Mucosa of descending colon (tissue), 3 donors: ENCODE measurements at regions not wholly inside any gene's neighbourhood (a gene's known extent, or its start where the extent isn't known, plus 50 kb on each side); places are given as distances from the start of the nearest gene placed in this dataset.

Experiments used
- ATAC-seq: fragments of 200-7000 bp; cut with Tn5 transposase; one replicate; pipeline ENCODE4 v1.9.1; 2020; ENCODE audit warnings: mild to moderate bottlenecking, moderate library complexity
- DNase-seq, 3 donors: peaks; one replicate each; pipeline ENCODE4 v3.0.0-alpha.2; 2020
- H3K36me3 ChIP-seq: fragments of 200-600 bp; one replicate; pipeline ENCODE4 v1.8.0; 2021; ENCODE audit warnings: low read depth, mild to moderate bottlenecking
- H3K4me1 ChIP-seq: fragments of 200-600 bp; one replicate; pipeline ENCODE4 v1.8.0; 2021; ENCODE audit warnings: low read depth, mild to moderate bottlenecking
- H3K4me3 ChIP-seq: fragments of 200-600 bp; one replicate; pipeline ENCODE4 v1.8.0; 2021; ENCODE audit warnings: mild to moderate bottlenecking
- H3K9me3 ChIP-seq: fragments of 200-600 bp; one replicate; pipeline ENCODE4 v1.8.0; 2021; ENCODE audit warnings: mild to moderate bottlenecking
- intact Hi-C, 2 donors: fragments of 100-400 bp; cut with DNase I in 1 of 2; cut with micrococcal nuclease in 1 of 2; formaldehyde crosslinking; loops; one replicate each; pipeline versions ENCODE4 v1.11.0 to v1.11.1; 2022; cut with DNase I, micrococcal nuclease
- TF ChIP-seq, protein P1 (sequence below): fragments of 200-600 bp; IDR thresholded peaks from one replicate; pipeline ENCODE4 v1.8.0; 2022; ENCODE audit warnings: antibody characterized with exemption, mild to moderate bottlenecking
- donor health status: DM: no; HTN: no; CAD: no; lungs with moderate emphysema.
- donor health status: DM: no; HTN: no; CAD: no.
- donor health status: DM: no; HTN: yes; CAD: no.

DNA sequence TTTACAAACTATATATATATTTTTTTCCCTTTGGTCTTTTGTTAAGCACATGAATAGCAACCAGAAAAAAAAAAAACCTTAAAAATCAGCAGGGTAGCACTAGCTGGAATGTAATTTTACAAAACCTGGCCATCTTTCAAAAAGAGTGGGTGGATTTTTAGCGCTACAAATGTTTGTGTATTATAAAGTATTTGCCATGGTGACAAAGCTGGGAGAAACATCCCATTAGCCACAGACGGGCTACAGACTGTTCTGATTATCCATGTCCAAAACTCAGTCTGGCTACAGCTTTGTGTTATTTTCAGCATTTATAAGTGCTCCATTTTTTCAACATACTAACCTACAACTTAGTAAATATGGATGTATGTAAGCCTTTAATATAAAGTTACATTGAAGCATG, 249.5 kb upstream of the TANK start:
- TF ChIP-seq, protein P1, sequence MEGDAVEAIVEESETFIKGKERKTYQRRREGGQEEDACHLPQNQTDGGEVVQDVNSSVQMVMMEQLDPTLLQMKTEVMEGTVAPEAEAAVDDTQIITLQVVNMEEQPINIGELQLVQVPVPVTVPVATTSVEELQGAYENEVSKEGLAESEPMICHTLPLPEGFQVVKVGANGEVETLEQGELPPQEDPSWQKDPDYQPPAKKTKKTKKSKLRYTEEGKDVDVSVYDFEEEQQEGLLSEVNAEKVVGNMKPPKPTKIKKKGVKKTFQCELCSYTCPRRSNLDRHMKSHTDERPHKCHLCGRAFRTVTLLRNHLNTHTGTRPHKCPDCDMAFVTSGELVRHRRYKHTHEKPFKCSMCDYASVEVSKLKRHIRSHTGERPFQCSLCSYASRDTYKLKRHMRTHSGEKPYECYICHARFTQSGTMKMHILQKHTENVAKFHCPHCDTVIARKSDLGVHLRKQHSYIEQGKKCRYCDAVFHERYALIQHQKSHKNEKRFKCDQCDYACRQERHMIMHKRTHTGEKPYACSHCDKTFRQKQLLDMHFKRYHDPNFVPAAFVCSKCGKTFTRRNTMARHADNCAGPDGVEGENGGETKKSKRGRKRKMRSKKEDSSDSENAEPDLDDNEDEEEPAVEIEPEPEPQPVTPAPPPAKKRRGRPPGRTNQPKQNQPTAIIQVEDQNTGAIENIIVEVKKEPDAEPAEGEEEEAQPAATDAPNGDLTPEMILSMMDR, result no peak
- Histone ChIP-seq H3K9me3 (no peaks in the 10 kb centered on the region), H3K36me3 (no peaks in the 10 kb centered on the region), H3K4me3 (no peak overlapping the region), H3K4me1 (no peaks in the 10 kb centered on the region)
- ATAC-seq (no peak), DNase-seq (no peak)
- intact Hi-C loops, result no loop called here

DNA sequence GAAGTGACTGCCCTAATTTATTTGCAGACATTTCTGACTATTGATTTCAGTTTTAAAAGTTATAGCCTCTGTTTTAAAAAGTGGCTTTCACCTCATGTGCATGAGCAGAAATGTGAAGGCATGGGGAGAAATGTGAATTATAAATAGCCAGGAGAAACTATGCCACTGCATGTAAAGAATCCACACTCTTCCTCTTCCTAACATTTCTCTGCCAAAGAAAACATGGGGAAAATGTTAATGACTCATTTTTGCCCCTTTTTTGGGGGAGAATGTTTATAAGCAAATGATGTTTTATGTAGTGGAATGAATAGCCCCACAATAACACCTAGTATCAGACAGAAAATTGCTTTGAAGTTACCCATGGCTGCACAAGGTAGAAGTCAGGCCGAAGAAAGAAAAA, 249.0 kb upstream of the TANK start:
- H3K36me3 ChIP-seq, result no peaks in the 10 kb centered on the region
- H3K4me1 ChIP-seq, result no peaks in the 10 kb centered on the region
- intact Hi-C loops, result no loop called here
- no peak for DNase-seq
- no peak for ATAC-seq
- TF ChIP-seq, protein P1, result no peak
- H3K9me3 ChIP-seq, result no peaks in the 10 kb centered on the region
- H3K4me3 ChIP-seq, result no peak overlapping the region

GRCh38 chr2:160912276-160912675, 248.0 kb upstream of the TANK start:
- no peak for DNase-seq
- ATAC-seq, result no peak
- H3K4me3 ChIP-seq, result no peak overlapping the region
- intact Hi-C loops, result no loop called here
- TF ChIP-seq, protein P1, result no peak
- H3K9me3 ChIP-seq, result no peaks in the 10 kb centered on the region
- H3K36me3 ChIP-seq, result no peaks in the 10 kb centered on the region
- no peaks in the 10 kb centered on the region for H3K4me1 ChIP-seq

DNA sequence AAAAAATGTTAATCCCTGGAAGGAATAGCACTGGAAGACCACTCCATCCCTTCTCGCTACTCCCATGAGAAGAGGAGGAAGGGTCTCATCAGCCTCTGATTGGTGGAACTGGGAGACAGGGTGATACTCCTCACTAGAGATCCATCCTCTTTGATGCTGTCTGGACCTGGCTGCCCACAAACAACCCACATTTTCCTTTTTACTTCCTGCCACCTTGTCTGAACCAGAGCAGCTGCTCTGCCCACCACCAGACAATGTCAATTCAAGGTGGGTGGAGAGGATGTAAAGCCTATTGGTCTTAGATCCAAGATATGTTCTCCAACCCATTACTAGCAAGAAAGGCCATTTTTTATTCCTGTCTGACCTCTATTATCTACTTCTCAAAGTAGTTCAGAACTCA, 246.9 kb upstream of the TANK start:
- Histone ChIP-seq H3K4me3 (no peak overlapping the region), H3K36me3 (no peaks in the 10 kb centered on the region), H3K9me3 (no peaks in the 10 kb centered on the region), H3K4me1 (no peaks in the 10 kb centered on the region)
- TF ChIP-seq, protein P1, result no peak
- intact Hi-C loops, result no loop called here
- DNase-seq (no peak), ATAC-seq (no peak)

DNA sequence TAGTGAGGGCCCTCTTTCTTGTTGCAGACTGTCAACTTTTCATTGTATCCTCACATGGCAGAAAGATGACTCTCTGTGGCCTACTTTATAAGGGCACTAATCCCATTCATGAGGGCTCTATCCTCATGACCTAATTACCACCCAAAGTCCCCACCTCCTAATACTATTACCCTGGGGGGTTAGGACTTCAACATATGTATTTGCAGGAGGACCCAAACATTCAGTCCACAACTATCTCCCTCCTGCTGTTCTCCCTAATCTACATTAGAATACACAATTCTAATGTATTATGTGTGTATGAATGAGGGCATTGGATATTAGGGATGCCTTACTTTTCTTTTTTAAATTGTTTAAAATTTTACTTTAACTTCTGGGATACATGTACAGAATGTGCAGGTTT, 246.0 kb upstream of the TANK start:
- TF ChIP-seq, protein P1, result no peak
- no peaks in the 10 kb centered on the region for H3K4me1 ChIP-seq
- no peak overlapping the region for H3K4me3 ChIP-seq
- no peak for ATAC-seq
- intact Hi-C loops, result no loop called here
- H3K36me3 ChIP-seq, result no peaks in the 10 kb centered on the region
- no peaks in the 10 kb centered on the region for H3K9me3 ChIP-seq
- DNase-seq, result no peak

DNA sequence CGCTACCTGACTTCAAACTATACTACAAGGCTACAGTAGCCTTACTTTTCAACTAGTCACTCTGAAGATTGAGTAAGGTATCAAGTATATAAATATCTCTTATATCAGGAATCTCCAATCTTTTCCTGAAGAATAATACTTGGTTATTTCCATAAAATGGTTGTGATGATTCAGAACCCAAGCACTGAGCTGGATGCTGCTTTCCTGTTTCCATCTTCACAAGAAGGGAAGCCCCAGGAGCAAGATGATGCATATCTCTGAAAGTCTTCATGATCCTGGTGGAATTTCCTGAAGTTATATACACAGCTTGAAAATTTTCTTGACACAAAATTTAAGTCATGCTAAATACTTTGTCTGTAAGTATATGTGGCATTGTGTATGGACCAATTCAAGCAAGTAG, 243.9 kb upstream of the TANK start:
- Histone ChIP-seq H3K4me1 (no peaks in the 10 kb centered on the region), H3K4me3 (no peak overlapping the region), H3K36me3 (no peaks in the 10 kb centered on the region), H3K9me3 (no peaks in the 10 kb centered on the region)
- TF ChIP-seq, protein P1, result no peak
- no peak for DNase-seq
- intact Hi-C loops, result no loop called here
- ATAC-seq, result no peak
